Stimulated activated CD8-positive, alpha-beta memory T cell treated with anti-CD3 and anti-CD28 coated beads, Interleukin-2, amount 100 ng/mL, for 1 hour (primary cell): ENCODE measurements at regions not wholly inside any gene's neighbourhood (a gene's known extent, or its start where the extent isn't known, plus 50 kb on each side); places are given as distances from the start of the nearest gene placed in this dataset.

Source experiments
- DNase-seq, 2 donors: peaks; one replicate each; pipeline ENCODE4 v3.0.0-alpha.2; 2020; ENCODE audit warnings: low read depth in 2 of 2

DNA sequence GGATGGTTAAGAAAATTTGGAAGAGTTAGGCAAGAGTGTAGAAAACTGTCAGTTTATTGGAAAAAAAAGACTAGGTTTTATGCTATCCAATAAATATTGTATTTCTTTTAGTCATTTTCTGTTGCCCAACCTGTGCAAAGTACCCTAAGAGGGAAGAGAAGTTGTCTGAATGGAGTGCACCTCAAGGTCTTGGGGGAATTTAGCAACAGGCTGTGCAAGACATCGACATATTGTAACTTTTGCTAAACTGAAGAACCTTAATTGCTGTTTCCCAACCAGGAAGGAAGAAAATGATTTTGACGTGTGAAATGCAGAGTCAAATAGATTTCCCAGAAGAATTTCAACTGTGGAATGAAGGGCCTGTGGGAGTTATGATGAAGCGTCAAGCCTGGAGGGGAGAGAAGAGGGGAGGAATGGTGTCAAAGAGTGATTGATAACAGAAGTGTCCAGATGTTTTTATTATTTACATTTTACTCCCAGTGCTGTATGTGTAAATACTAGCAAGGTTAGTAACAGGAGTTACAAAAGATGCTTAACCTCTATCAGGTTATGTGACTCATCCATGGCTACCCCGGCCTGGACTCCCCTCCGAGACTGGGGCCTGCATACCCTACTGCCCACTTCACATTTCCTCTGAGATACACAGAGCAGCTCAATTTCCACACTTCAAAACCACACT lies 246.8 kb downstream of the MYLK4 start:
- no peak for DNase-seq

DNA sequence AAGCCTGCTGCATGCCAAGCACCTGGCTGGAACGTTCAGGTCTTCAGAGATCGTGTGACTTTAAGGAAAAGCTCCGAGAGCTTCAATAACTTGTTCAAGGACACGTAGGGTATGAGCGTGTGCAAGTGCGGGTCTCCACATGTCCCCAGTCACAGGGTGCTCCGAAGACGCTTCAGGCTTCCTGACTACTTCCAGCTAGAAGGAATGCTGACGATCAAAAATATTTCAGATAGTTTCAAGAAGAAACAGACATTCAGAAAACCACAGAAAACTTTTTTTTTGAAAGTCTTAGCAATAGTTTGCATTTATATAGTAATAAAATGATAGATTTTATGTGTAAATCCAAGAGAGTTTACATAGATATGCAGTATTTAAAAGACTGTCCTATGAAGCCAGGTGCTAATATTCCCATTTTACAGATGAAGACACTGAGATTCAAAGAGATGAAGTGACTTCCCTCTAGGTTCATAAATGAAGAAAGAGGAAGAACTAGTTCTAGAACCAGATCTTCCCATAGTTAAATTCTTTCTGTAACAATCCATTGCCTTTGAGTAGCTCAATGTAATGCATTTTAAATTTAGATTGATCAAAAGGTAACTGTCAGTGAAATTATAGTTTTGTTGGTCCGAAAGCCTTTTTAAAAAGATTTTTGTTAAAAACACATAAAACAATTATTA lies 247.6 kb downstream of the MYLK4 start:
- no peak for DNase-seq

DNA sequence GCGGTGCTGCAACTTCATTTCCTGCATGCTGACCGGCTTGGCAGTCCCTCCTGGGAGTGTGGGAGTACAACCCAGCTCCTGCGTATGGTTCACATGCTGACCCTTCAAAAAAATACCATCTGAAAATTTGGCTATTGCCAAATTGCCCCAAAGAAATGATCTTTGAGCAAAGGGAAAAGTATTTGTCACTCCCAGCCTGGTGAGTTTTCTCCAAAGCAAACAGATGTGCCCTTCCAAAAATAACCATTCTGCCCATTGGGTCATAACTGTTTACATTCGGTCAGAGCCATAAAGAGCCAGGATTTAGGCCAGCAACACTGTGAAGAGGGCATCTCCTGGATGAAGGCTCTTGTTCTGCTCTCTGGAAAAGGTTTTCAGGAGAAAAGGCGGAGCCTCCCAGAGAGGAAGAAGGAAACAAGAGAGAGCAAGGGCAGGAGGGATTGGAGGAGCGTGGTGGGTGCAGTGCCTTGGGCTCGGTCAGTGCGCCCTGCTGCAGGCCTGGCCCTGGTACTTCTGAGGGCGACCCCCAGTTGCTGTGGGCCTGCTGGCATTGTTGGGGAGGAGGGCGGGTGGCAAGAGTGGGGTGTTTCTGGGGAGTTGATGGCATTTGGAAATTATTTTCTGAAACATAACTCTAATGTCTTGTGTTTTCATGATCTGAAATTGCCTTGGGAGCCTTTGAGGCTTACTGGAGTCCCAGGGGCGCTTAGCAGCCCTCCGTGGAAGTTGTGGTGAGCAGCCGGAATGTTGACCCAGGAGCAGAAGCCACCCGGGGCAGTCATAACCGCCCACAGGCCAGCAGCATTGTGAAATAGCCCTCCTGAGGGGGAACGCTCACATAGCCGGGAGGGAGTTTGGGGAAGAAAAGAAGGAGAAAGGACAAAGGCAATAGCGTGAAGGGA lies 248.4 kb downstream of the MYLK4 start:
- DNase-seq: no peak

DNA sequence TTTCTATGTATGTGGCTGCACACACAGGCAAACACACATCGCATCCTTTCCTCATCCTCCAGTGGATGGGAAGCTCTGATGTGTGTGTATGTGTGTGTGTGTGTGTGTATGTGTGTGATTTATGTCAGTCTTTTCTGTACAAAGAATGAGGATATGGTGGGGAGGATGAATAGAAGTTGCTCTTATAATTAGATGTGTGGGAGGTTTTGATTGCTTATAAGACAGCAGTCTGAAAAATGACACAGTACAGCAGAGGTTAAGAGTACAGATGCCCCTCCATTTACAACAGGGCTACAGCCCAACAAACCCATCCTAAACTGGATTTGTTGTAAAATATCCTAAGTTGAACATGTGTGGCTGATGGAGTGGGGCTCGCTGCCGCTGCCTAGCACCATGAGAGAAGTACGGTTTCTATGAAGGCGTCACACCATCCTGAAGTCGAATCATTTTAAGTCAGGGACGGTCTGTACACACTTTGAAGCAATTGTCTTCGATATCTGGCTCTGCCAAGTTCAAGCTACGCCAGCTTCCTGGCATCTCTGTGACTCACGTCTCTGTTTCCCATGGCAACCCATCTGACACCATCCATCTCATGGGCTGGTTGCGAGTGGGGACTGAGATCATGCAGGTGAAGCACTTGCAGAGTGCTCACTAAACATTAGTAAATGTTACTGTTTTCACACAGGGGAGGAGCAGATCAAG lies 252.6 kb downstream of the MYLK4 start:
- DNase-seq: no peak

DNA sequence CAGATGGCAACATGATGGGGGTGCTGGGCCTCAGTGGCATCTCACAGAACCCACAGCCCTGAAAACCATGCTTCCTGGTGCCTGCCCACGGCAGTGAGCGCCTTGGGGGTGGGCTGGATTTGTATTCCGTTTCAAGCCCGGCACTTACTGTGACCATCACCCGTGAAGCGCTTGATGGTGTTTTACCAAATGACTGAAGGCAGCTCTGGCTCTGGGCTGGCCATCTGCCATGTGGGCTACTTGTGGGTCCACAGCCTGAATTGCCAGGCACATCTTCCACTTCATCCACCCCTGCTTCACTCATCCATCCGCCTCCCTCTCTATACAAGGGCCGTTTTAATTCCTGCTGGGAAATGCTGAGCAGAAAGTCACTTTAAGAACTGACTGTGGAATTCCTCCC lies 250.9 kb upstream of the GMDS start:
- DNase-seq: no peak

DNA sequence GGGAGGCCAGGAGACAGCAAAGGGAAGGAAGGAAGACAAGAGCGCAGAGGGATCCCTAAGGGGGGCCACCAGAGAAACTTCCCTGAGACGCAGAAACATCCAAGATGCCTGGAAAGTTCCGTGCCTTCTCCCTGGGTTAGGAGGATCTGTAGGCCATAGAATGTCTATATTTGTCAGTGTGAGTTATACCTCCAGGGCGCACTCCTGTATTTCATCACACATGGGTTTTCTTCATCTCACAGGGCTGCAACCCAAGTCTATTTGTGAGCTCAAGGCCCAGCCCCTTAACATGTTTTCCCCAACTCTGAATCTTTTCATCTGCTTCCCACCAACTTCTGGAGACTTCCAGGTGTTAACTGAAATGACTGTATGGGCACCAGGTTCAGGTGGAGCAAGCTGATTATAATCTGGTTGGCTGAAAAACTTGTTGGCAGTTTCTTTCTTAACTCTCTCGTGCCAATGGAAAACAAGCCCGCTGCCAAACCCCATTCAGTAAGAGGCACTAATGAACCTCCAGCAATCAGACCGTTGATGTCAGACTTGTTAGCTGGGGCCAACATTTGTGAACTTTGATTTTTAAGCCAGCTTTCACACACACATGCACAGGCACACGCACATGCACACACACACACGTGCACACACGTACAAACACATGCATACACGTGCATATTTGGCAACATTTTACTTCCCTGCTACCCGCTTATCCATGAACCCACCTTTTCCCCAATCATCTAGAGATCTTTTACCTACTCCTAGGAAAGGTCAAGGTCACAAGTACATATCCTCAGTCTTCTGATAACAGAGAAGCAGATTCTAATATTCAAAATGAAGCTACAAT lies 247.5 kb upstream of the GMDS start:
- DNase-seq: no peak

DNA sequence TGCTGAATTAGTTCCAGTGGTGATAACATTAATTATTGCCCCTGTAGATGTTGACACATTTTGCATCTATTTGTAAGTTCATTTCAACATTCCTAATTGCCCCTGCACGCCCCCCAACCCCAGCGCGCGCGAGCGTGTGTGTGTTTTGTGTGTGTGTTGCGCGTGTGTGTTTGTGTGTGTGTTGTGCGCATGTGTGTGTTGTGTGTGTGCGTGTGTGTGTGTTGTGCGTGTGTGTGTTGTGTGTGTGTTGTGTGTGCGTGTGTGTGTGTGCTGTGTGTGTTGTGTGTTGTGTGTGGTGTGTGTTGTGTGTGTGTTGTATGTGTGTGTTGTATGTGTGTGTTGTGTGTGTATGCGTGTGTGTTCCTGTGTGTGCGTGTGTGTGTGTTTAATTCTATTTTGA lies 245.7 kb upstream of the GMDS start:
- no peak for DNase-seq

DNA sequence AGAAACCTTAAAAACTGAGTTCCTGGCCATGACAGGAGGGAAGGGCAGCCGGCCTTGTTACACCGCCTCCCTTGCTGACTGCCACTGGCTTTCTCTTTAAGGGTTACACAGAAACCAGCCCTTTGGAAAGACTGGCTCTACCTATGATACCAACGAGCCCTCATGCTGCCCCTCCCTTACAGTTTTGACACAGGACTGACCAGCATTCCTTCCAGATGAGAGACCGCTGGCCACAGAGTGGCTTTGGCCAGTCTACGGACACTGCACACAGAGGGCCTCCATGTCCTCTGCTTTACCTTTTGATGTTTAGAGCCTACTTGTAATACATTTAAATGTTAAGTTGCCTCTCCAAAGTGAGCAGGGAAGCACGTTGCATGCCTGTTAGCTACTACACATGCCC lies 243.2 kb upstream of the GMDS start:
- DNase-seq: no peak

DNA sequence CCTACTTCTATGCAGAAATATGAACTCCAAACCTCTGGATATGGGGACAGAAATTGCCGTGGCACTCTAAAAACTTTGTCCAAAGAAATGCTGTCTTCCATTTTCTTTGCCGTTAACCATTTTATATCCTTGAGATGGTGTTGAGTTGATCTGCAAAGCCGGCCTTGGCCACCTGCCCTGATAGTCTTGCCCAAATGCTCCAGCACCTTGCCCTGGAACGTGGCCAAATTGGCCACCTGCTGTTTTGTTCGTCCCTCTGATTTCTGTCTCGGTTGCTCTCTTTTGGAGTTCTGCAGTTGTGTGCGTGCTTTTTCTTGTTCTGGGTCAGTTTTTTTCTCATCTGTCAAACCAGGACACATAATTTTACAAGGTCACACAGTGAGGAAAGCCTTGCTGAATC lies 239.7 kb upstream of the GMDS start:
- DNase-seq: no peak

DNA sequence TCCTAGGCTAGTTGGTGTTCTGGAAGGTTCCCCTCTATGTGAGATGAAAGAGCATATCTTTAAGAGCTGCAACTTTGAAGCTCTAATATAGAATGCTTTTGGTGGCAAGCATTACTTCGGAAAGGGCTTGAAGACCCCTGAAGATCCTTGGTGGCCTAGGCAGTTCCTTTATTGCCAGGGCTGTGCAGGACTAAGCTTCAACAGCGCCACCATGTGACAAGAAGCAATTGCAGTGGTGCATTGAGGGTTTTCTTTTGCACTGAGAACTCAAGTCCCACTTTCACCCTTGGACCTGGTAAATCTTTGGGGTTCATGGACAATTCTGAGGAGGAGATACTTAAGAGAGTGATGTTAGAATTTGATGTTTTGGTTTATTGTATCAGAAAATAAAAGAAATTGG lies 237.4 kb upstream of the GMDS start:
- DNase-seq: no peak

DNA sequence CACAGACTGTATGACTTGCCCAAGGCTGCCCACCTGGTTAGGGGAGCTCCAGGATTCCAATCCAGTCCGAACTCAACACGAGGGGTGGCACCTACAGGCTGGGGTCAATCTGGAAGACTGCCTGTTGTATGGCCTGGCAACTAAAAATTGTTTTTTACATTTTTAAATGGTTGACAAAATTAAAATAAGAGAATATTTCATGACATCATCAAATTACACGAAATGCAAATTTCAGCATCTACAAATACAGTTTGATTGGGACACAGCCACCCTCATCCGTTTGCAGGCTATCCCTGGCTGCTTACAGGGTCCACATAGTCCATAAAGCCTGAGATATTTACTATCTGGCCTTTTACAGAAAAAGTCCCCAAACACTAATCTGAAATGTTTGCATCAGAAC lies 235.9 kb upstream of the GMDS start:
- no peak for DNase-seq

DNA sequence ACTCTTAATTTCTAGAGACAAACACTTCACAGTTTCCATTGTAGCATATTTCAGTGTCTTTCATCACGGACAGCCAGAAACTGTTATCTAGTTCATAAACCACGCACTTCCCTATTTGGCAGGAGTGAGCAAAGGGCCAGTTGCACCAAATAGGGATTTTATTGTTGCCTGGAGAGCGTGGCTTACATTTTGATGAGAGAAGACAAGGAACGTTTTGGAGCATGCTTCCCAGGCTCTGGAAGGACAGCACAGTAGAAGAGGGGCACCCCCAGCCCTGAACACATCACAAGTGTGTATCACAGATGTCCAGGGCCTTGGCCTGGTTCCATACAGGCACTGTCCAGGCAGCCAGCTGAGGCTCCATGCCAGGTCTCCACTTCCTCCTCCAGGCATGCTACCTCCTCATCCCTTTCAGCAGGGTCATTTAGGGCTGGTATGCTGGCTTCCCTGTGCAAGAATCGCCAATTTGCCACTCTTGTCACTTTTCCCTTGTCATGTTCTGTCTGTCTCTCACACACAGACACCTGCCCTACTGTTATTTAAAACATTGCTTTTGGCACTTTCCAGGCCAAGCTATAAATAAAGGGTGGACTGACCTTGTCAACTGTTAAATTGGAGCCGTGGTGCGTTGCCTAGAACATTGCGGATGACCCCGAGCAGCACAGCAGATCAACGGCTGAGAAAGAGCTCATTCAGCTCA lies 235.0 kb upstream of the GMDS start:
- DNase-seq: no peak

DNA sequence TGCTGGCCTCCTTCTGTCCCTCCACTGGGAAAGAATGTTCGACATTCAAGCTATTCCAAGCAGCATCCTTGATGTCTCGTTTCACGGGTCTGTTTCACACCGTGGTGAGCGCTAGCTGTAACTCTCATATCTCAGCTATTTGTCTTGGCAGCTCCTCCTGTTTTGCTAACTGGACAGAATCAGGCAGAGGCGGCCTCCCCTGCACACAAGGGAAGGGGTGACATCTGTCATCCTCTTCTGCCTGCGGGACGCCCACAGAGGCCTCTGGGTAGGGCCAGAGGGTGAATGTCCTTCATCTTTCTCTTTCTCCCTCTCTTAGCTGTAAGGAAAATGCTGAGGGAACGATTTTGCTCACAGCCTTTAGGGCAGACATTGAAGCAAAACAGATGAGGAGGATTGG lies 232.8 kb upstream of the GMDS start:
- no peak for DNase-seq

DNA sequence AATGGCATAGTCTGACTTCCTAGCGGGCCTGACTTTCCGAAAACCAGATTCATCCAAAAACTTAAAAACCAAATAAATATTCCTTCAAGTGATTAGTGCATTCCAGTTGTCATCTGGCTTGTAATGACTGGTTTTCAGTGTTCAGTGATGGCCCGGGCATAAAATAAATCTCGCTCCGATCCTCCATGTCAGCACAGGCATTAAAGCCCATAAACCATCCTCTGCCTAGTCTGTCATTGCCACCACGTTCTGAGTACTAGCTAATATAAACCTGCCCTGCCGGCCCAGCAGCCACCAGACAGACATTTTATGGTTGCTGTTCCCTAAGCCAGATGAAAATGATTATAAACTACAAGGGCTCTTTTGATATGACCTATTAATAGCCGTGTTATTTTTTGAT lies 232.3 kb upstream of the GMDS start:
- DNase-seq: no peak

DNA sequence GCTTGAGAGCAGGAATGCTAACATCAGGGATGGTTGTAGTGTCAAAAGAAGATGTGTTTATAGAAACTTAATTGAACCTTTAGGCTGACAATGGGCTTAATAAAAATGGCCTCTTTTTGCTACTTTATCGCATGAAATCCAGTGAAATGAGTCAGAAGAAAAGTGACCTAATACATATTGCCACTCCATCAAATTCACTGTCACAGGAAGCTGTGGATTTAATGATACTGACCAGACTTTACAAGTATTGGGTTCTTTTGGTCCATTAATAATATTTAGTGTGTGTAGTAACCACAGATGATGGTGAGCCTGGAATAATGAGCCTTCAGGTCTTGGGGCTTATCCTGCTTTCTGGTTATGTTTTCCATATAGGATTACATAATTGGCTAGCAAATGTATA lies 231.8 kb upstream of the GMDS start:
- DNase-seq: no peak

DNA sequence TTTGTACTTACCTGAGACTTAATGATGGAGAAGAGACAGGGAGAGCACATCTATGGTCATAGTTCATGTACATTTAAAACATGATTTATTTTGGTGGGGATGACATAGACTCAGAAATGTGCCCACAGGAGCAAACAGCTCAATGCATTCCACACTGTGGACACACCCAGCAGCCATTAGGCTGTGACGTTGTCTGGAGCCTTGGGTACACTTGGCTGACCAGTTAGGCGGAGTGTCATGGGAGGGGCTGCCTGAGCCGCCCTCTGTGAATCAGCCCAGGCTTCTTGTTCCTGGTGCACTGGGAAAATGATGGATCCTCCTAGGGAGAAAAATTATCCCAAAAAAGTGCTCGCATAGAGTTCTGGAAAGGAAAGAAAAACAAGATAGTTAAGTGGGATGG lies 231.0 kb upstream of the GMDS start:
- no peak for DNase-seq

DNA sequence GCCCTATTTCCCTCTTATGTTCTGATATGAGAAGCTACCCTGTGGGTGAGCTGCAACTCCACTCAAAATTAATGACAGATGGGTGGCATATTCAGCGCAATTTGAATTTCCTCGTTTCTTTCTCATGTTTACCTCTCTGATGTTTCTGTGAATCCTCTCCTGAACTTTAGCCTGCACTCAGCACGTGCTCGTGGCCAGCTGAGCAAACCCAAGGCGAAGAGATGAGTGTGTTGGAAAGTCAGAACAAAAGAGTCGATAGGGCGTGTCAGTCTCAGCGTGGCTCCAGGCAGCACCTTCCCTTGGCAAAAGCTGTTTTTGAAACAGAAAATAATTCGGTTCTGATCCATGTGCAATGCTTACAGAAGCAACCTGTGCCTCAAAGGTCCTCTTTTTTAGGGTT lies 226.1 kb upstream of the GMDS start:
- no peak for DNase-seq

DNA sequence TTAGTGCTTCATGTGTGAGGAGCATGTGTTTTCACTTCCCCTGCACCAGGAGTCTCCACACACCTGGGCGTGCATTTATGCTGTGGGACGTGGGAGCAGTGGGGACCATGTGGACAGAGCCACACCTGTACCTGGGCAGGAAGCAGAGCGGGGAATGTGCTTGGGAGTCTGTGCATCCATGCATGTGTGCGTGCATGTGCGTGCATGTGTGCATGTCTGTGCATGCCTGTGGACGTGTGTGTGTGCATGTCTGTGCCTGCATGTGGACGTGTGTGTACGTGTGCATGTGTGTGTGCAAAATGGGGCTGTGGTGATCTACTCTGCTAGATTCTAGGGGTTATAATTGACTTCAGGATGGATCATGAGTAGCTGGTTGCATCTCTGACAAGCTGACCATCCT lies 224.0 kb upstream of the GMDS start:
- DNase-seq: no peak

DNA sequence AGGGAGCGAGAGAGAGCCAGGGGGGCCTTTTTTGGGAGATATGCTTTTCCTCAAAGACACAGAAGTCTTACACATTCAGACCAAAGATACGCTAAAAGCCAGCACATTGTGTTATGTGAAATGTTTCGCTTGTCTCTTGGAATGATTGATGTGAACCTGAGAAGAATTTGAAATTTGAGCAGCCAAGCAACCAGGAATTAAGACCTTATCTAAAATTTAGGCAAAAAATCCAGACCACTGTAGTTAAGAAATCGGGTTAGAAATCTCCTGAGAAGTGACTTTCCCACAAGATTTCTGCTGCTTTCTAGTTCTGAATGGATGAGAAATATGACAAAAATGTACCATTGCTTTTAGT lies 223.2 kb upstream of the GMDS start:
- no peak for DNase-seq

DNA sequence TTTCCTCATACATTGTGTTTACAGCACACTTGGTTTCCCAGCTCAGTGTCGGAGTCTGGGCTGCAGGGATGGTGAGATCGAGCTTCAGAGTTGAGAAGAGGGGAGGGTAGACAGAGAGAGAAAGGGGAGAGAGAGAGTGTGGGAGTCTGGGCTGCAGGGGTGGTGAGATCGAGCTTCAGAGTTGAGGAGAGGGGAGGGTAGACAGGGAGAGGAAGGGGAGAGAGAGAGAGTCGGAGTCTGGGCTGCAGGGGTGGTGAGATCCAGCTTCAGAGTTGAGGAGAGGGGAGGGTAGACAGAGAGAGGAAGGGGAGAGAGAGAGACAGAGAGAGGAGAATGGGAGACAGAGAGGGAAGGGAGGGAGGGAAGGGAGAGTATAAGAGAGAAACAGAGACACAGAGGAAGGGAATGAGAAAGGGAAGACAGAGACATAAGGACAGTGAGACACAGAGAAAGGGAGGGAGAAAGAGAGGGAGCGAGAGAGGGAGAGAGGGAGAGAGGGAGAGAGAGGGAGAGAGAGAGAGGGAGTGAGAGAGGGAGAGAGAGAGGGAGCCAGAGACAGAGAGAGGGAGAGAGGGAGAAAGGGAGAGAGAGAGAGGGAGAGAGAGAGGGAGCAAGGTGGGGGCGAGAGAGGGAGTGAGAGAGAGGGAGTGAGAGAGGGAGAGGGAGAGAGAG lies 222.7 kb upstream of the GMDS start:
- DNase-seq: no peak
